ENCODE measurements at regions not wholly inside any gene's neighbourhood (a gene's known extent, or its start where the extent isn't known, plus 50 kb on each side); places are given as distances from the start of the nearest gene placed in this dataset.

GRCh38 chr11:19357943-19358342, 117.2 kb upstream of the E2F8 start:
- H3K4me3 Mint-ChIP-seq (ENCODE audit: unreplicated experiment) = no peak overlapping the region
- Histone ChIP-seq H3K4me1 (peaks cover 12% of the 10 kb centered on the region), H3K27me3 (replicated peaks; ENCODE audit: control insufficient read depth, insufficient read depth, low read length) (no peaks in the 10 kb centered on the region), H3K36me3 (ENCODE audit: control insufficient read depth, insufficient read depth, low read length) (no peaks in the 10 kb centered on the region), H3K4me3 (ENCODE audit: low read depth, low read length) (no peak overlapping the region), H3K9me3 (no peaks in the 10 kb centered on the region)
- ChIA-PET POLR2A (no interaction called here), CTCF (no interaction called here)
- H3K27me3 Mint-ChIP-seq (ENCODE audit: insufficient read depth, unreplicated experiment) = no peaks in the 10 kb centered on the region
- no peaks in the 10 kb centered on the region for H3K9me3 Mint-ChIP-seq (ENCODE audit: unreplicated experiment)
- H3K4me1 Mint-ChIP-seq (ENCODE audit: low read depth, unreplicated experiment) = no peaks in the 10 kb centered on the region
- intact Hi-C loops (cut with micrococcal nuclease; ENCODE audit: unreplicated experiment) = no loop called here
- H3K36me3 Mint-ChIP-seq (ENCODE audit: insufficient read depth, unreplicated experiment) = no peaks in the 10 kb centered on the region
- no peak for DNase-seq
- no peak overlapping the region for H3K27ac Mint-ChIP-seq (ENCODE audit: unreplicated experiment)
- TF ChIP-seq, protein P1, sequence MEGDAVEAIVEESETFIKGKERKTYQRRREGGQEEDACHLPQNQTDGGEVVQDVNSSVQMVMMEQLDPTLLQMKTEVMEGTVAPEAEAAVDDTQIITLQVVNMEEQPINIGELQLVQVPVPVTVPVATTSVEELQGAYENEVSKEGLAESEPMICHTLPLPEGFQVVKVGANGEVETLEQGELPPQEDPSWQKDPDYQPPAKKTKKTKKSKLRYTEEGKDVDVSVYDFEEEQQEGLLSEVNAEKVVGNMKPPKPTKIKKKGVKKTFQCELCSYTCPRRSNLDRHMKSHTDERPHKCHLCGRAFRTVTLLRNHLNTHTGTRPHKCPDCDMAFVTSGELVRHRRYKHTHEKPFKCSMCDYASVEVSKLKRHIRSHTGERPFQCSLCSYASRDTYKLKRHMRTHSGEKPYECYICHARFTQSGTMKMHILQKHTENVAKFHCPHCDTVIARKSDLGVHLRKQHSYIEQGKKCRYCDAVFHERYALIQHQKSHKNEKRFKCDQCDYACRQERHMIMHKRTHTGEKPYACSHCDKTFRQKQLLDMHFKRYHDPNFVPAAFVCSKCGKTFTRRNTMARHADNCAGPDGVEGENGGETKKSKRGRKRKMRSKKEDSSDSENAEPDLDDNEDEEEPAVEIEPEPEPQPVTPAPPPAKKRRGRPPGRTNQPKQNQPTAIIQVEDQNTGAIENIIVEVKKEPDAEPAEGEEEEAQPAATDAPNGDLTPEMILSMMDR (IDR thresholded peaks at IDR 0.05; ENCODE audit: insufficient read depth in 1 of 2, low read depth in 1 of 2, low read length in 1 of 2, severe bottlenecking in 1 of 2, unreplicated experiment in 1 of 2) = no peak
- no TSS peak for BruUV-seq (replicated peaks)

DNA sequence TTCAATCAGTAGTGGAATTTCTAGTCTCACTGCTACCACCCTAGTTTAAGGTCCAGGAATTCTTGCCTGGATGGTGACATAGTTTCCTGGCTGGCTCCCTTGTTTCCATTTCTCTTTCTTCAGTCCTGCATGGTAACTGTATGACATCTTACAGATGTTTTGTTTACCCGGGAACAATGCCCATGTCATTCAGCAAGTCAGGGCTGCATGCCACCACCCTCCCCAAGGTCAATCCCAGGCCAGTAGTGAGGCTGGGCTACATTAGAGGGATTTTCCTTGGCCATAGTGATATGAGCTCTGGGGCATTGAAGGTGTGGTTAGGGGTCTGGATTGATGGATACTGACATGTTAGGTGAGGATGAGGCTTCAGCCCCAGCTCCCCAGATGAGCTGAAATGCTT, 114.9 kb upstream of the E2F8 start:
- Mint-ChIP-seq H3K9me3 (ENCODE audit: unreplicated experiment) (no peaks in the 10 kb centered on the region), H3K4me3 (ENCODE audit: unreplicated experiment) (no peak overlapping the region), H3K4me1 (ENCODE audit: low read depth, unreplicated experiment) (peaks cover 7% of the 10 kb centered on the region), H3K27ac (ENCODE audit: unreplicated experiment) (no peak overlapping the region), H3K27me3 (ENCODE audit: insufficient read depth, unreplicated experiment) (no peaks in the 10 kb centered on the region), H3K36me3 (ENCODE audit: insufficient read depth, unreplicated experiment) (no peaks in the 10 kb centered on the region)
- DNase-seq = no peak
- Histone ChIP-seq H3K9me3 (no peaks in the 10 kb centered on the region), H3K4me1 (peaks cover 13% of the 10 kb centered on the region), H3K36me3 (ENCODE audit: control insufficient read depth, insufficient read depth, low read length) (no peaks in the 10 kb centered on the region), H3K27me3 (replicated peaks; ENCODE audit: control insufficient read depth, insufficient read depth, low read length) (no peaks in the 10 kb centered on the region), H3K4me3 (ENCODE audit: low read depth, low read length) (no peak overlapping the region)
- BruUV-seq (replicated peaks) = no TSS peak
- TF ChIP-seq, protein P1 (IDR thresholded peaks at IDR 0.05; ENCODE audit: insufficient read depth in 1 of 2, low read depth in 1 of 2, low read length in 1 of 2, severe bottlenecking in 1 of 2, unreplicated experiment in 1 of 2) = no peak
- intact Hi-C loops (cut with micrococcal nuclease; ENCODE audit: unreplicated experiment) = no loop called here
- POLR2A ChIA-PET = no interaction called here
- CTCF ChIA-PET = no interaction called here

- BruUV-seq (replicated peaks) = no TSS peak
- H3K9me3 ChIP-seq = no peaks in the 10 kb centered on the region
- intact Hi-C loops (cut with micrococcal nuclease; ENCODE audit: unreplicated experiment) = loop anchor here (2.0 kb wide), 1 partner anchor 17 kb away; no protein-coding TSS in a partner anchor
- Mint-ChIP-seq H3K27ac (ENCODE audit: unreplicated experiment) (no peak overlapping the region), H3K4me1 (ENCODE audit: low read depth, unreplicated experiment) (peaks cover 7% of the 10 kb centered on the region), H3K9me3 (ENCODE audit: unreplicated experiment) (no peaks in the 10 kb centered on the region), H3K27me3 (ENCODE audit: insufficient read depth, unreplicated experiment) (no peaks in the 10 kb centered on the region), H3K36me3 (ENCODE audit: insufficient read depth, unreplicated experiment) (no peaks in the 10 kb centered on the region), H3K4me3 (ENCODE audit: unreplicated experiment) (no peak overlapping the region)
- DNase-seq = no peak
- no peaks in the 10 kb centered on the region for H3K27me3 ChIP-seq (replicated peaks; ENCODE audit: control insufficient read depth, insufficient read depth, low read length)
- H3K36me3 ChIP-seq (ENCODE audit: control insufficient read depth, insufficient read depth, low read length) = no peaks in the 10 kb centered on the region
- no peak overlapping the region for H3K4me3 ChIP-seq (ENCODE audit: low read depth, low read length)
- ChIA-PET CTCF (no interaction called here), POLR2A (no interaction called here)
- peaks cover 13% of the 10 kb centered on the region for H3K4me1 ChIP-seq
- TF ChIP-seq, protein P1 (IDR thresholded peaks at IDR 0.05; ENCODE audit: insufficient read depth in 1 of 2, low read depth in 1 of 2, low read length in 1 of 2, severe bottlenecking in 1 of 2, unreplicated experiment in 1 of 2) = no peak
Measured at GRCh38 chr11:19353287-19353850, 112.6 kb upstream of the E2F8 start.

Measured in Caco-2 (cell line).